ENCODE measurements at regions not wholly inside any gene's neighbourhood (a gene's known extent, or its start where the extent isn't known, plus 50 kb on each side); places are given as distances from the start of the nearest gene placed in this dataset.

DNA sequence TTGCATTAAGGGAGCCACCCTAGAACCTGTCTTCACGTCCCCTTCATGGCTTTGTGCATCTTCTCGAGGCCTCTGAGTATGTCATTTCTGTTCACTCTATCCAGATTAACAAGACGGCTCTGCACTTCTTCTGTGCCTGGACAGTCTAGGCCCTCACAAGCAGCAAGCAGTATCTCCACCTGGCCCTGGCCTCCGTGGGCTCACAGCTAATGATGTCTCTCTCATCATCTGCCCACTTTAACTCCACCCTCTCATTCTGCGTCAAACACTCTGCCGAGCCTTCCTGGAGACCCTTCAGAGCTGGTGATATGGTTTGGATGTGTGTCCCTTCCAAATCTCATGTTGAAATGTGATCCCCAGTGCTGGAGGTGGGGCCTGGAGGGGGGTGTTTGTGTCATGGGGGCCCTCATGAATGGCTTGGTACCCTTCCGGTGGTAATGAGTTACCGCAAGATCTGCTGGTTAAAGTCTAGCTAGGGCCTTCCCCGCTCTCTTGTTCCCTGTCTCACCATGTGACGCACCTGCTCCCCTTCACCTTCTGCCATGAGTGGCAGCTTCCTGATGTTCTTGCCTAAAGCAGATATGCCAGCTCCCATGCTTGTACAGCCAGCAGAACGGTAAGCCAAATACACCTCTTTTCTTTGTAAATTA lies 132.5 kb upstream of the ID2 start:
- H3K27ac ChIP-seq (ENCODE audit: low read length): no peak overlapping the region
- 0 out of 2 replicates have a peak, but pooled peaks cover 3% of the 10 kb centered on the region for H3F3A ChIP-seq (ENCODE audit: insufficient read depth, low read length)
- H3K4me3 ChIP-seq (ENCODE audit: low read length): no peak overlapping the region
- no peaks in the 10 kb centered on the region for H4K20me1 ChIP-seq (ENCODE audit: insufficient read depth, low read length)
- H3K4me2 ChIP-seq (ENCODE audit: low read depth, low read length): no peak overlapping the region
- TF ChIP-seq EZH2phosphoT487 (IDR thresholded peaks at IDR 0.05; ENCODE audit: low read length): no peak
- TF ChIP-seq EZH2 (optimal IDR thresholded peaks at IDR 0.05; ENCODE audit: low read depth, low read length): no peak
- no peak for TF ChIP-seq CTCF (IDR thresholded peaks at IDR 0.05; ENCODE audit: low read length)
- no peaks in the 10 kb centered on the region for H3K36me3 ChIP-seq (replicated peaks; ENCODE audit: insufficient read depth, low read length)
- no peaks in the 10 kb centered on the region for H3K79me2 ChIP-seq (ENCODE audit: low read length)
- no peak overlapping the region for H2AFZ ChIP-seq (ENCODE audit: low read length)
- no peaks in the 10 kb centered on the region for H3K27me3 ChIP-seq (replicated peaks; ENCODE audit: insufficient read depth, low read length)
- H3K4me1 ChIP-seq (ENCODE audit: low read length): peaks cover 5% of the 10 kb centered on the region
- H3K9me2 ChIP-seq (replicated peaks; ENCODE audit: insufficient read depth, low read length): no peaks in the 10 kb centered on the region
- no peak for DNase-seq
- H3K9ac ChIP-seq (ENCODE audit: low read length): no peak overlapping the region
- H3K9me3 ChIP-seq (replicated peaks; ENCODE audit: insufficient read depth, low read length): no peaks in the 10 kb centered on the region

DNA sequence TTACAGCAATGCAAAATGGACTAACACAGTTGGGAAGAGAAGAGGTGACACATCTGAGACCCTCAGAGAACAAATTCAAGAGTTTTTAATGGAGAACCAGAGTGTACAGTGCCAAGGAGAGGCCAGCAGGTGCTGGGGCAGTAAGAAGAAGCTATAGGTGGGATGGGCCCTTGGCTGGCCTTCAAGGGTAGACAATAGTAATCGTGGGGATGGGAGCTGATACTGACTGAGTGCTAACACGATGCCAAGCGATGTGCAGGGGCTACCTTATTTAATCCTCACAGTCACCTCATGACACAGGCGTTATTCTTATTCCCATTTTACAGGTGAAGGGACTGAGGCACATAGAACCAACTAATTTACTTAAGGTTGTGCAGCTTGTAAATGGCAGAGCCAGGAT lies 131.9 kb upstream of the ID2 start:
- H3K4me1 ChIP-seq (ENCODE audit: low read length): no peaks in the 10 kb centered on the region
- no peaks in the 10 kb centered on the region for H3K9me2 ChIP-seq (replicated peaks; ENCODE audit: insufficient read depth, low read length)
- no peaks in the 10 kb centered on the region for H3F3A ChIP-seq (ENCODE audit: insufficient read depth, low read length)
- DNase-seq: no peak
- H4K20me1 ChIP-seq (ENCODE audit: insufficient read depth, low read length): no peaks in the 10 kb centered on the region
- H3K79me2 ChIP-seq (ENCODE audit: low read length): no peaks in the 10 kb centered on the region
- no peaks in the 10 kb centered on the region for H3K9me3 ChIP-seq (replicated peaks; ENCODE audit: insufficient read depth, low read length)
- H3K9ac ChIP-seq (ENCODE audit: low read length): no peak overlapping the region
- no peaks in the 10 kb centered on the region for H3K36me3 ChIP-seq (replicated peaks; ENCODE audit: insufficient read depth, low read length)
- H3K27ac ChIP-seq (ENCODE audit: low read length): no peak overlapping the region
- TF ChIP-seq EZH2phosphoT487 (IDR thresholded peaks at IDR 0.05; ENCODE audit: low read length) (no peak), CTCF (IDR thresholded peaks at IDR 0.05; ENCODE audit: low read length) (no peak), EZH2 (optimal IDR thresholded peaks at IDR 0.05; ENCODE audit: low read depth, low read length) (no peak)
- H3K27me3 ChIP-seq (replicated peaks; ENCODE audit: insufficient read depth, low read length): no peaks in the 10 kb centered on the region
- no peak overlapping the region for H2AFZ ChIP-seq (ENCODE audit: low read length)
- H3K4me2 ChIP-seq (ENCODE audit: low read depth, low read length): no peak overlapping the region
- no peak overlapping the region for H3K4me3 ChIP-seq (ENCODE audit: low read length)

DNA sequence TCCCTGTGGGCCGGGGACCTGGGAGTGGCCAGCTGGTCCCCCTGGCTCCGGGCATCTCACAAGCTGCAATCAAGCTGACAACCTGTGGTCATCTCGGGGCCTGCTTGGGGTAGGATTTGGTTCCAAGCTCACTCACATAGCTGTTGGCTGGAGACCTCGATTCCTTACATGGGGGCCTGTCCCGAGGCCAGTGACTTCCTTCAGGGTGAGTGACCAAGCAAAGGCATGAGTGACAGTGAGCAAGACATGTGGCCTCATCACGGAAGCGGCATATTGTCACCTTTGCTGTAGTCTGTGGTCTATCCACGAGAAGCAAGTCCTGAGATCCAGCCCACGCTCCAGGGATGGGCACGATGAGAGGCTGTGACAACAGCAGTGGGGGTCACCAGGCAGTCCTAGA lies 131.4 kb upstream of the ID2 start:
- no peak overlapping the region for H2AFZ ChIP-seq (ENCODE audit: low read length)
- H3K27me3 ChIP-seq (replicated peaks; ENCODE audit: insufficient read depth, low read length): no peaks in the 10 kb centered on the region
- no peaks in the 10 kb centered on the region for H3K9me2 ChIP-seq (replicated peaks; ENCODE audit: insufficient read depth, low read length)
- H3K36me3 ChIP-seq (replicated peaks; ENCODE audit: insufficient read depth, low read length): no peaks in the 10 kb centered on the region
- no peaks in the 10 kb centered on the region for H3F3A ChIP-seq (ENCODE audit: insufficient read depth, low read length)
- no peaks in the 10 kb centered on the region for H3K4me1 ChIP-seq (ENCODE audit: low read length)
- no peaks in the 10 kb centered on the region for H3K79me2 ChIP-seq (ENCODE audit: low read length)
- no peak for DNase-seq
- no peak overlapping the region for H3K9ac ChIP-seq (ENCODE audit: low read length)
- no peak for TF ChIP-seq CTCF (IDR thresholded peaks at IDR 0.05; ENCODE audit: low read length)
- no peak for TF ChIP-seq EZH2phosphoT487 (IDR thresholded peaks at IDR 0.05; ENCODE audit: low read length)
- TF ChIP-seq EZH2 (optimal IDR thresholded peaks at IDR 0.05; ENCODE audit: low read depth, low read length): no peak
- H3K4me2 ChIP-seq (ENCODE audit: low read depth, low read length): no peak overlapping the region
- H3K9me3 ChIP-seq (replicated peaks; ENCODE audit: insufficient read depth, low read length): no peaks in the 10 kb centered on the region
- no peak overlapping the region for H3K4me3 ChIP-seq (ENCODE audit: low read length)
- H3K27ac ChIP-seq (ENCODE audit: low read length): no peak overlapping the region
- no peaks in the 10 kb centered on the region for H4K20me1 ChIP-seq (ENCODE audit: insufficient read depth, low read length)
